ENCODE measurements at regions not wholly inside any gene's neighbourhood (a gene's known extent, or its start where the extent isn't known, plus 50 kb on each side); places are given as distances from the start of the nearest gene placed in this dataset.
"Not testable (repeated sequence)": the region's sequence is repeated elsewhere in the genome, so short reads cannot be mapped to it uniquely, and the experiment has no call there.

DNA sequence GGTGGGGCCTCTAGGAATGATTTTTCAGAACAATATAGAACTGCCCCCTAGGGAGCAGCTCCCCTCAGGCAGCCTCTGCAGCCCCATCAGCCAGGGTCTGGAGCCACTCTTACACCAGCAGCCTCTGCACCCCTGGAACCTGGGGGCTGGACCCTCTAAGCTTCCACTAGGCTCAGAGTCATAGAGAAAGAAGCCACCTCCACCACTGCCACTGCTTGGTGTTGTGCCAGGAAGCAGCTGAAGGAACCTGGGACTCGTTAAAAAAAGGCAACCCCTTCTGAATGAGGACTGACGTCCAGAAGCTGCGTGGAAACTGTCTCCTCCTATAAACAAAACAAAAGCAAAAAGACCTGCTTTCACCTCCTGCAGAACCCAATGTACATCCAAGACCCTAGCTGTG is 98.1 kb upstream of the HS6ST1 start:
- no peak for DNase-seq

DNA sequence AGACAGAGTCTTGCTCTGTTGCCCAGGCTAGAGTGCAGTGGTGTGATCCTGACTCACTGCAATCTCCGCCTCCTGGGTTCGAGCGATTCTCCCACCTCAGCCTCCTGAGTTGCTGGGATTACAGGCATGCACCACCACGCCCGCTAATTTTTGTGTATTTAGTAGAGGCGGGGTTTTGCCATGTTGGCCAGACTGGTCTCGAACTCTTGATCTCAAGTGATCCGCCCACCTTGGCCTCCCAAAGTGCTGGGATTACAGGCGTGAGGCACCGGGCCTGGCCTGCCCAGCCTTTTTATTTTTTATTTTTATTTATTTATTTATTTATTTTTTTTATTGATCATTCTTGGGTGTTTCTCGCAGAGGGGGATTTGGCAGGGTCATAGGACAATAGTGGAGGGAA is 98.6 kb upstream of the HS6ST1 start:
- not testable (repeated sequence) for DNase-seq

DNA sequence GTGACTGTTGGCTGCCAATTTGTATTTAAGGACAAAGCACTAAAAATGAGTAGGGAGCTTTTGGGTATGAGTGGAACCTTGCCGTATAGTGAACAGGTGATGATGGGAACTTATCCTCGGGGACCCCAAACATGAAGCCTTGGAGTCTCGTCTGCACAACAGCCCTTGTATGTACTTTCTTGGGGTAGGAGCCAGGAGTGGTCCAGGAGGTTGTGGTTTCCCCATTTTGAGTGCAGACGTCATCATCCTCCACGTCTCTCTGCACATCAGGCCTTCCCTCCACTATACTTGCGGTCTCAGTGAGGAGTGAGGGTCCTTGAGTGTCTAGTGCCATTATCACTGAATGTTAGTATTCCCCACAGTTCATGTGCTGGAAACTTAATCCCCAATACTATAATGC is 101.5 kb upstream of the HS6ST1 start:
- DNase-seq, result no peak

DNA sequence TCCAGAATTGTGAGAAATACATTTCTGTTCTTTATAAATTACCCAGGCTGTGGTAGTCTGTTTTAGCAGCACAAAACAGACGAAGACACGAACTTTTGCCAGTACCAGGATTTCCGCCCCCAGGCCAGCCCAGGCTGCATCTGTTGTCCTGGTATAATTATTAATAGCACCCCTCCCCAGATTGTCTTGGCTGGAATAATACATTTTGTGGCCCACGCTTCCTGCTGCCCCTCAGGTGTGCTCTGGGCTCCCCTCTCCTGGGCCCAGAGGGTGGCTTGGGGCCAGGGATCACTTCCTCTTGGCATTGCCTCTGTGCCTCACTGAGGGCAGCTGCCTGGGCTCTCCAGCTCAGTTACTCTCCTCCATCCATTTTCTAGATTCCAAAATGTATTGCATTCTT is 102.1 kb upstream of the HS6ST1 start:
- no peak for DNase-seq

DNA sequence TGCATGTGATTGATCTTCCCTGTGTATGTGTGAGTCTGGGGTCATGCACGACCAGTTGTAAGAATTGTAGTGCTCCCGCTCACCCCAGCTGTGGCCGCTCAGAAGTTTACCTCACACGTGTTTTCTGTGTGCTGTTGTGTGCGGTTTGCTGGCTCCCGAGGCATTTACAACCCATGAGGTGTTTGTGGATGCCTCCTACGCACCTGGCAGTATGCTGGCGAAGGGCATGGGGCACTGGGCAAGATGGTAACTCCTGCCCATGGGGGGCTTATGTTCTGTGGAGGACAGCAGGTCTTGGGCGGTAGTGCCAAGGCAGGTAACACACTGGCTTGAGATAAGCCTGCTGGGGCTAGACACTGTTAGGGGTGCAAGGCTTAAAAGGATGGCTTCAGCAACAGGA is 102.6 kb upstream of the HS6ST1 start:
- no peak for DNase-seq

DNA sequence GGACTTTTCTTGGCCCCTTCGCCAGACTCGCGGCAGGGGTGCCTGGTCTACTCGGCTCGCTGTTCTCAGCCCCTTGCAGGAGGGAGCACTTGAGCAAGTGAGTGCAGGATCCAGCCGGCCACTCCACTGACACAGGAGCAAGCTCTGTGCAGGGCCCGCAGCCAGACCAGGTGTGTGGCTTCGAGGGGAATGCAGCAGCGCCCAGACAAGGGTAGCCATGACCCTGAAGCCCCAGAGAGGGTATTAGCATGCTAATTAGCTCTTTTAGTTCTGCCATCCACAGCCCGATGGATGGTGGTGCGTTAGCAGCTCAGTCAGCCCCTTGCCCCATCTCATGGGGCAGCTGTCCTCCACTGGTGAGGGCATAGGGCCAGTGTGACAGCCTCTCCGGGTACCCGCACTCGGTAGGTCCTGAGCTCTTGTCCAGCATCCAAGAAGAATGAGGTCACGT is 103.2 kb upstream of the HS6ST1 start:
- no peak for DNase-seq

DNA sequence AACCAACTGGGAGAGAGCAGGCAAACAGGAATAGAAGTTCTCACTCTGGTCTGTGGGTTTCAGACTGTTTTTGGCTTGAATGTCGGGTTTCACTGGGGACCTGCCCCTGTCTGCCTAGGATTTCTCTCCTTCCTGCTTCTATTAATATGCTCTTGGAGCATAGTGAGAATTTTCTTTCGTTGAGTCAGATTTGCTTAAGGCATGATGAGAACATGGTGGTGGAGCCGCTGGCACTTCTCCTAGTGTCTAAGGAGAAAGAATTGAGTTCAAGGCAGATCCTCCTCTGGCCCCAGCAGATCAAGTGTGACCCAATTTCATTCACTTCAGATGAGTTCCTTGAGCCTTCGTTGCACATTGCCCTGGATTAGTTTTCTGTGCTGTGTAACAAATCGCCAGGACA is 103.9 kb upstream of the HS6ST1 start:
- no peak for DNase-seq

DNA sequence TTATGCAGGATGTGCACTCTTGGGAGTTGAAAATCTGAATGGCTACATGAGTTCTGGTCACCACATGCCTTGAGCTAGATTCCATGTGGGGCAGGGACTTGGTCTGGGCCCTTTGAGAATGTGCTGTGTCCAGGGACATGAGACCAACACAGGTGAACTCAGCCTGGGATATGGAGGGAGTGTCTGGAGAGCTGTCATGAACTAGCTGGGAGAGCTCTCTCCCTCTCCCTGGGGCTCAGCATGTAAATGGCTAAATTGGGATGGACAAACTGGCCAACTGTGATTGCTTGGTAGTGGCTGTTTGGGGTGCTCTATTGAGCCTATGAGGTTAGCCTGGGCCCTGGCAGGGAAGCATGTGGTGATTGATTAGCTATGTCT is 105.1 kb upstream of the HS6ST1 start:
- DNase-seq, result no peak

DNA sequence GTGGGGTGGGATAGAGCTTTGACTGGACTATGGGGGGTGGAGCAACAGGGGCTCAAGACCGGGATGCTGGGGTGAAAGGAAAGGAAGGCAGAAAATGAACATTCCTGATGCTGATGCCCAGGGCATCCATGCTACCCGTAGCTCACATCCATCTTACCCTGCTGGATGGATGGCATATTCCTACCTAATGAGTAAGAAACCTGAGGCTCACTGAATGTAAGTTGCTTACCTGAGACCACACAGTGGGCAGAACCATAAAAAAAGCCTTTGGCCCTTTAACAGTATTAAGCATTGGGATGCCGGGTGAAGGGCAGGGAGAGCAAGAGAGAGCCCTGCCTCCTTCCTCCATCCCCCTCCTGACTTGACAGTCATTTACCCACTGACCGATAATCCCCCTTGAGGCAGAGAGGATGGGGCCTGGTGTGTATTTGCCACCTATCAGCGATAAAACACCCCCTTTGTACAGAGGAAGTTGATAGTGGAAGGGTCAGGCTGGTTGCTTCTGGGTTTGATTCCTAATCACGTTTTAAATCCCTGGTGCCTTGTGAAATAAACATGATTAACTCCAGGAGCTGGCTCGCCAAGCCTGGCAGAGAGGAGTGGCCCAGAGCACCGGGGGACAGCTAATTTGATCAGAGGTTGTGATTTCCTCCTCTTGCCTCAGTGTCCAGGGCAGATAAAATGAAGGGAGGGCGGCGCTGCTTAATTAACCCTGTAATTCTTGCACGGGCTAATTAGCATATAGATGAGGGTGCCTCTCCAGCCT is 105.9 kb upstream of the HS6ST1 start:
- no peak for DNase-seq

DNA sequence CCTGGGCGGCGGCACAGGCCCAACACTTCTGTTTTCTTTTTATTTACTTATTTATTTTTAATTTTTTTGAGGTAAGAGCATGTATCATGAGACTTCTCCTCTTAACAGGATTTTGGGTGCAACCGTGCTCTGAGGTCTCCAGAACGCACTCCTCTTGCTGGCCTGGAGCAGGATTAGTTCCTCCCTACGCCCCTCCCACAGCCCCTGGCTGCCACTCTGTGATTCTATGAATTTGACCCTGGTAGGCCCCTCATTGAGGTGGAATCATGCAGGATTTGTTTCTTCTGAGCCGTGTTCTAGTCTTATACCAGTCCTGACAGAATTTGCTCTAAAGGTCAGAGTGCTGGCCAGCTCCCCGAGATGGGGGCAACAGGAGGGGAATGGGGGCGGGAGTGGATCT is 106.5 kb upstream of the HS6ST1 start:
- no peak for DNase-seq

DNA sequence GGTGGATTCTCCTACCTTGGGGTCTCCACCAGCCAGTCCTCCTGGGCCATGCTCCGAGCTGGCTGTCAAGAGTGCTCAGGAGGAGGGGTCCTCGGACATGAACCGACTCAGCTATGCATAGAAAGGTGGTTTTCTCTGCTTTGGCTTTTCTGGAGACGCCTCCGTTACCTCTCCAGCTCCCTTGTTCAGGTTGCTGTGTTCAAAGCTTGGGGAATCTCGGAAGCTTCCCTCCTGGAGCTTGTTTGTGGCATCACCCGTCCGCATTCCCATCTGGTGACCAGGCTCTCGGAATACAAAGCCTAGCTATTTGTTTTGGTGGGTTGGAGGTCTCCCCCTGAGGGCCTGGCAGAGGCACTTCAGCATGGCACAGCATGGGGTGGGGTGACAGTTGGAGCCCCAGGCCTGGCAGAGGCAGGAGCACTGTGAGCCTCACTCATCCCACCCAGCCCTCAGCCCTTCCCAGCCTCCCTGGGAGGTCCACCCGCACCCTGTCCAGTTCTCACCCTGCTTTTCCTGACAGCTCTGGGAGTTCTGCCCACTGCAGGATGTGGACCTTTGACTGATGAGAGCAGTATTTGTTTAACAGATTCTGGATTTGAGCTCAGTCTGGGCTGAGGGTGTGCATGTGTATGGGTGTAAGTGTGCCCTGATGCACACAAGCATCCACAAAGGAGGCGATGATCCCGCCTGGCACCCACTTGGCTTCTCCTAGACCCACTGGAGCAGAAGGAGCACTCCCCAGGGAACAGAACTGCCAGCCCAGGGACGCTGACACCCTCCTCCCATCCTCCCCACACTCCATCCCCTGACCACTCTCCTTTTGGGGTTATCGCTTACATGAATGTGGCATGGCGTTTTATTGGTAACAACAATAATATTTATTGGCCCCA is 107.3 kb upstream of the HS6ST1 start:
- no peak for DNase-seq

DNA sequence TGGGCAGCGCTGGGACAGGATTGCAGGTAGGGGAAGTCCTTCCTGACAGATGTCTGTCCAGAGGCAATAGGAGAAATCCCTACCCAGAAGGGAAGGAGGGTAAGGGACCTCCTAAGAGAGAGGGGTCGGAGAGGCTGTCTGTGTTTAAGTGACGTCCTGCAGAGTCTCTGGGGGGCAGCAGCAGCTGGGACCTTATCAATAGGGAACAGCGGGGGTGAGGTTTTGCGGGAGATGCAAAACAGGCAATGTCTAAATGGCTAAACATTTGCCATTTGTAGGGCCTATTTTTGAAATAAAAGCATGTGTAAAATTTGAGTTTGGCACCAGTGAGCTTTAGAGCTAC is 108.7 kb upstream of the HS6ST1 start:
- DNase-seq, result no peak

DNA sequence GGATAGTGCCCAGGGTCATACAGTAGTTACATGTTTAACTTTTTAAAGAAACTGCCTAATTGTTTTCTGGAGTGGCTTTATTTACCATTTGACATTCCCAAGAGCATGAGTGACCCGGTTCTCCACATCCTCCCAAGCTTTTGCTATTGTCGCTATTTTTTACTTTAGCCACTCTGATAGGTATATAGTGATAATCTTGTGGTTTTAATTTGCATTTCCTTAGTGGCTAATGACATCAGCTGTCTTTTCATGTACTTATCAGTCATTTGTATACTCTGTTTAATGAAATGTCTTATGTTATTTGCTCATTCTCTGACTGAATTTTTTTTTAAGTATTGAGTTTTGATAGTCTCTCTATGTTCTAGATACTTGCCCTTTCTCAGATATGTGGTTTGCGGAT is 109.7 kb upstream of the HS6ST1 start:
- no peak for DNase-seq

DNA sequence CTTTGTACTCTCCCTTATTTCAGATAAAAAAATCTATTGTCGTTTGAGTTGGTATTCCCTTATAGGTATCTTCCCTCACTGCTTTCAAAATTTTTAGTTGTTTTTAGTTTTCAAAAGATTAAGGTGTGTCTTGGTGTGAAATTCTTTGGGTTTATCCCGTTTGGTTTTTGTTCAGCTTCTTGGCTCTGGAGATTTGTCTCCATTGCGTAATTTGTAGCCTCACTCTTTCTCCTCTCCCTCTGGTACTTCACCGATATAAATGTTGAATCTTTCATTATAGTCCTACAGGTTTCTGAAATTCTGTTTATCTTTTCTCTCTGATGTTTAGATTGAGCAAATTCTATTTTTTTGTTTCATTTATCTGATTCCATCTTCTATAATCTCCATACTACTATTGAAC is 113.8 kb upstream of the HS6ST1 start:
- DNase-seq, result no peak

DNA sequence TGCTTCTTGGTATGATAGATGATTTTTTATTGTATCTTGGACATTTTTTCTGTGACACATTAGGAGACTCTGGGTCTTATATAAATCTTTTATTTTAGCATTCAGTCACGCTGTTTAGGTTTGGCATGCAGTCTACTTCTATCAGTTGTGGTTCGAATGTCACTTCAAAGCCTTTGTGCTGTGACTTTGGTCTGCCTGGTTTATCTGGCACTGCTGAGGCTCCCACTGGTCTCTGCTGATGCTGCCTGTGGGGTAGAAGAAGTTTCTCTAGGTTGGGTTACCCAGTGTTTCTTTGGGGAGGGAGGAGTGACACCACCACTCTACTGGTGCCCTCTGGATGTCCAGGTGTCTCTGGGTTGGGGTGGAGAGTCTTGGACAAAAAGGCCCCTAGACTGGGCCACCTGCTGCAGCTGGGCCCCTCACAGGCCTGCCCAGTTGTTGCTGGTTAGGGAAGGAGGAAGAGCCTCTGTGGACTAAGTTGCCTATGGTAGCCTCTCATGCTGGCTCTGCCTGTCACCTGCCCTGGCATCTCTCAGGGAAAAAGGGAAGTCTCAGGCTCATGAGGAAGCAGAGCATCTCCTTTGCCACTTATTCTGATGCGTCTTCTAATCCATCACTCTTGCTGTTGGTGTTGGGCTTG is 115.4 kb upstream of the HS6ST1 start:
- DNase-seq, result no peak

DNA sequence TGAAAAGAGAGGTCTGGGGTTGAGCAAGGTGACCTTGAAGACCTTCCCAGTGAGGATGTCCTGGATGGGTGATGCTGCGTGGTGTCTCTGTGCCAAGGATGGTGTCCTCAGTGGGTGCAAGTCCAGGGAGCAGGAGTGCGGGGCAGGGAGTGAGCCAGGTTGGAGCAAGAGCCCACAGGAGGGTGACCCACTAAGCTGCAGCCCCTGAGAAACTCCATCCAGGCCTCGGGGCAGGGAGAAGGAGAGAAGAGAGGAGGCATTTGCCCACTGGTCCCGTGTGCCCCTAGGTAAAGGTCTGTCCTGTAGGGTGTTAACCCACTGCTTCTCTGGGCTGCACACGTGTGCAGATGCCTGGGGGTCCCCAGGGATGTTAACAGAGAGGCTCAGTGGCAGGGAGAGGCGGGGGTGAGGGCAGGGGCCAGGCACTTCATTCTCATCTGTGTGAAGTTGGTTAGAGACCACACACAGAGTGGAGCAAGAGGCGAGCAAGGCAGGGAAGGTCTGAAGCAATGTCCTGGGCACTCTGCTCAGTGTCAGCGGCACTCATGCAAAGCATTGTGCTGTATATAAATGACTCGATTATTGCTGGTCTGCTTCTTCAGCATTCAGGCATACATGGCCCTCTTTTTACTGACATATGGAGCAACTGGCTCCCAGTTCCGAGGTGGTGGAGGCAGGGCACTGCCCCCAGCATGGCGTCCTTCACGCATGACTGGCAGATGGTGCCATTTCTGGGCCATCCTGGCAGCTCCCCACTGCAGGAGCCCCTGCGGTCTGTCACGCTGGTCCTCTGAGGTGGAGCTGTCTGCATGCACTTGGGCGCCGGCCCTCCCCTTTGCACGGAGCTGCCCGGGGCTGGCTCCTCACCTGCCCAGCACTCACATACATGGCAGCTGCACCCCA is 117.2 kb upstream of the HS6ST1 start:
- DNase-seq, result no peak

DNA sequence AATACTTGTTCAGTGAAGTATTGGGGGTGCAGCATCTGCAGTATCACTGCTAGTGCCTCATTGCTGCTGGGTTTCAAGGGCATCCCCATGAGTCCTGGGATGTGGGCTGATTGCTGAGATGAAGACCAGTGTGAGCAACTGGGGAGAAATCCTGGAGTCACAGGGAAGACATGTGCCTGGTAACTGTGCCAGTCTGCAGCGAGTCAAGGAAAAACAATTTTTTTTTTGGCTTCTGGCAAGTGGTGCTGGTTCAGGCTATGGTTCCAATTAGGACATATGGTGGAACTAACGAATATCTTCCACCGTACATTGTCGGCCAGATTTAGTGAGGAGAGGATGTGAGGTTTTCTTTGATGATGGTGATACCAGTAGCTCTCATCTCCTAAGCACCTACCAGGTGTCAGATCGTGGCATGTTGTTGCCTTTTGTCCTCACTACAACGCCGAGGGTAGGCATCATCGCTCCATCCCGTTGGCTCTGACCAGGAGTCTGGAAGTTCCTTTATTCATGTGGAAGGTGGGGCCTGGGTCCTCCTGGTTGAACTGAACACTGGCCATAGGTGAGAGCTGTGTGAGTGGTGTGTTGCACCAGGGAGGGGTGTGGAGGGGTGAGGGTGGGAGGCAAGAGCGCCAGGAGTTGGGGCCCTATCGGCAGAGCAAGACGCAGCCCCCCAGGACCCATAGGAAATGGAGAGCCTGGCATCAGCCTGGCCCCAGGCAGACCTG is 118.0 kb upstream of the HS6ST1 start:
- DNase-seq, result no peak

DNA sequence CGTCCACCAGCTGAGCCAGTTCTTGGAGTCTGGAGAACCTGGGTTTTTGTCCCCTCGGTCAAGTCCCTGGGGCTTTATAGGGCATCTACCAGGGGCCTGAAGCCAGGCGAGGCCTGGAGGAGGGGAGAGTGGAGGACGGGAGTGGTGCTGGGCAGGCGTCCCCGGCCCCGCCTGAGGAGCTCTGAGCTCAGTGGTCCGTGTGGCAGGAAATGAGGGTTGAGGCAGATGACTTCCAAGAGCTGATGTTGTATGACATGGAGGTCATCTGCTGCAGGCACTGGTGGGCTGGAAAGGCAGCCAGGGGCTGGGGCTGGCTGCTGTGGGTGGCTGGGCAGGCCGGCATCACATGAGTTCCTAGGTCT is 118.5 kb upstream of the HS6ST1 start:
- DNase-seq, result no peak

DNA sequence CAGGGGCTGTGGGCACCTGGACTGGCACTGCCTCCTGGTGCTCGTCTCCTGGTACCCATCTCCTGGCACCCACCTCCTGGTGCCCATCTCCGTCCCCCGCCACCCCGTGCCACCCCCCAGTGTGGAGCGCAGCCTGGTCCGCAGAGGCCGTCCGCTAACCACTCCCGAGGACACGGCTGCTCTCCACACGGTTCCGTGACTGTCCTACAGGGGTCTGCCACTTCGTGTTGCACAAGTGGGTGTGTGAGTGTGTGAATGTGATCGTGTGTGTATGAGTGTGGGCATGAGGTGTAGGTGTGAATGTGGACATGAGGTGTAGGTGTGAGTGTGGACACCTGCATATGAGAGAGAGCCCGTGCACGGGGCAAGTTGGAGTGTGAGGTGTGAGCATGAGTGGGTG is 119.4 kb upstream of the HS6ST1 start:
- DNase-seq, result no peak

DNA sequence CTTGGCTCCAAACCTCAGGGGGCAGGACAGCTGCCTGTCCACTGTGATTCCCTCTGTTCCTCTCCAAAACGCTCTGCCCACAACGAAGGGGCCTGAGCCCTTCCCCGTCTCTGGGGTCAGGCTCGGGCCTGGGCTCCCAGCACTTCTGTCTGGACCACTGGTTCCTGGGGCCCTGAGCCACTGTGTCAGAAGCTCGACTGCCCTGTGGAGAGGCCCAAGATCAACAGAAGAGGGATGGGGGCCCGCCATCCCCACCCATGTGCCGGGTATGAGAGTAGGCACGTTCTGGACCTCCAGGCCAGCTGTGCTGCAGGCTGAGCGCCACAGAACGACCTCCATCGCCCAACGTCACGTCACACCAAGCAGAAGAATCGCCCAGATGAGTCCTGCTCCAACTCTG is 119.9 kb upstream of the HS6ST1 start:
- DNase-seq, result no peak

DNA sequence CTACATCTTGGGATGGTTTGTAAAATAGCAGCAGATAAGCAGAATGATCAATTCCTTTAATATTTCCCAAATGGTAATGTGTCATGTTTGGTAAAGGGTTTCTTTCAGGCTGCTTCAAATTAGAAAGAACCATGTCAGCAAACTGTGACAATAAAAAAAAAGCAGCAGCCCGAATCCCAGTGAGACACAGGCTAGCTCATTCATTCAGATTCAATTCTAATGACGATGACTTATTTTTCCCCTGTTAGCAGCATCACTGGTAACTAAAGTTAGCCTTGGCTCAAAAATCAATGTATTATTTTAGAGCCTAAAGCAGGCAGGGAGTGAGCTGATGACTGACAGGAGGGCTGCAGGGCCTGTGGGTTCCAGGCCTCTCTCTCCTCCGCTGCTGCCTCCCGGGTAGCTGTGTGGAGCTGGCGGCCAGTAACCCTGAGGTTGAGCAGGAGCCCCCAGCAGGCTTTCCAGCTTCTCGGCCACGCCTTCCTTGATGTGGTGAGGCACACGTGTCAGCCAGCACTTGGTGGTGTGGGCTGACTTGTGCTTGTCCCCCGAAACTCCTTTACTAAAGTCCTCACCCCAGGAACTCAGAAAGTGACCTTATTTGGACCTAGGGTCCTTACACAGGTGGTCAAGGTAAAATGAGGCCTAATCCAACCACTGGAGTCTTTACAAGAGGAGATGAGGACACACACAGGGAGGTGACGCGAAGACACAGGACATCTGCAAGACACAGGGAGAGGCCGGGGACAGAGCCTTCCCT is 120.5 kb upstream of the HS6ST1 start:
- no peak for DNase-seq
